IPS DF 6.9 (cell line): ENCODE measurements at regions not wholly inside any gene's neighbourhood (a gene's known extent, or its start where the extent isn't known, plus 50 kb on each side); places are given as distances from the start of the nearest gene placed in this dataset.
"Not testable (repeated sequence)": the region's sequence is repeated elsewhere in the genome, so short reads cannot be mapped to it uniquely, and the experiment has no call there.

Experiments used
- DNase-seq: peaks from one replicate; pipeline ENCODE4 v3.0.0-alpha.2; 2013; ENCODE audit warnings: low read depth, low spot score
- H3K27ac ChIP-seq: one replicate; pipeline ENCODE4 v1.5.1; 2013; ENCODE audit warnings: low read length, control low read depth
- H3K27me3 ChIP-seq: 2 replicates; pipeline ENCODE4 v1.6.1; 2013; ENCODE audit warnings: mild to moderate bottlenecking, low read length; ENCODE audit not compliant: control insufficient read depth, insufficient read depth
- H3K36me3 ChIP-seq: 2 replicates; pipeline ENCODE4 v1.6.1; 2013; ENCODE audit warnings: low read length; ENCODE audit not compliant: control insufficient read depth, insufficient read depth
- H3K4me1 ChIP-seq: 2 replicates; pipeline ENCODE4 v1.6.1; 2013; ENCODE audit warnings: low read length; ENCODE audit not compliant: control insufficient read depth, insufficient read depth
- H3K4me3 ChIP-seq: 2 replicates; pipeline ENCODE4 v1.5.1; 2013; ENCODE audit warnings: mild to moderate bottlenecking, low read length
- H3K9me3 ChIP-seq: 2 replicates; pipeline ENCODE4 v1.6.1; 2013; ENCODE audit warnings: low read length, inconsistent platforms; ENCODE audit not compliant: control insufficient read depth, insufficient read depth
- WGBS: extraction: QIAGEN DNeasy Blood & Tissue Kit; methylation state at CpG from one replicate; pipeline ENCODE4 v1.1.7; 2013; ENCODE audit warnings: mixed read lengths, missing lambda C conversion rate; ENCODE audit not compliant: insufficient read length, insufficient coverage; 5-methylcytosine and 5-hydroxymethylcytosine counted together

DNA sequence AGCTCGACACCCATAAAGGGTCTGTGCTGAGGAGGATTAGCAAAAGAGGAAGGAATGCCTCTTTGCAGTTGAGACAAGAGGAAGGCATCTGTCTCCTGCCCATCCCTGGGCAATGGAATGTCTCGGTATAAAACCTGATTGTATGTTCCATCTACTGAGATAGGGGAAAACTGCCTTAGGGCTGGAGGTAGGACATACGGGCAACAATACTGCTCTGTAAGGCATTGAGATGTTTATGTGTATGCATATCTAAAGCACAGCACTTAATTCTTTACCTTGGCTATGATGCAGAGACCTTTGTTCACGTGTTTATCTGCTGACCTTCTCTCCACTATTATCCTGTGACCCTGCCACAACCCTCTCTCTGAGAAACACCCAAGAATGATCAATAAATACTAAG, 210.7 kb downstream of the POTED start:
- H3K36me3 ChIP-seq, H3K9me3 ChIP-seq, H3K27ac ChIP-seq, DNase-seq, H3K4me3 ChIP-seq, H3K27me3 ChIP-seq, H3K4me1 ChIP-seq: not testable (repeated sequence)
- WGBS = no CpG with 5 or more reads among the region's 4 CpGs

DNA sequence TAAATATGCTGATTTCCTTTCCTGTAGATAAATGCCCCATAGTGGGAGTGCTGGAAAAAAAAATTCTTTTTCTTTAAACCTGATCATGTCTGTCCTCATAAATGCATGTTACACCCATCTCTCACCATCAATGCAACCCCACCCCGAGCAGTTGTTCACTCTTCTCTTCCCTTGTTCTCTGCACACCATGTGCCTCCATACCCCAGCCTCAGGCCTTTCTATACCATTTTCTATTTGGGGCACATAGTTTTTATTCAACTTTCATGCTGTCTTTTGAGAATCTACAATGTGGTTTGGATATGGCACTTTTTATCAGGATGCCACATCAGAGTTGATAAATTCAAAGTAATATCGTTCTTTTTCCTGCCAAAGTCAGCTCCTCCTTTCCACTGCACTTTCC, 202.6 kb downstream of the POTED start:
- not testable (repeated sequence) for H3K9me3 ChIP-seq, H3K27me3 ChIP-seq, DNase-seq, H3K4me1 ChIP-seq, H3K36me3 ChIP-seq, H3K4me3 ChIP-seq, H3K27ac ChIP-seq
- WGBS = no CpG with 5 or more reads among the region's 2 CpGs

DNA sequence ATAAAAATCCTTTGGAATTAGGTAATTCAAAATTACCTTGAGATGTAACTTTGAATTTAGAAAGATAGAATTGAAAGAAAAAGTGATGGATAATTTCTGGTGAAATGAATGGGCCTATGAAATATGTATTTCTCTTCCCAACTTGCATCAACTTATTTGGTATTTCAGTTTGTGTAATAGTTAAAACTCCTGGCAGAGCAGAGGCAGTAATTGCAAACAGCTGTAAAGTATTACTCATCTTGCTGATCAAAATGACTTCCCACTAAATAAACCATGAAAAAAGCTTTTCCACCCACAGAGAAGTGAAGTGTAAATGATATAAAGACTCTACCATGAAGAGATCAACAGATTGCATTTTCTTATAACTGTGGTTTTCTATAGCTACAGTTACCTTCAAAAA, 201.0 kb downstream of the POTED start:
- not testable (repeated sequence) for H3K4me1 ChIP-seq, DNase-seq, H3K27ac ChIP-seq, H3K27me3 ChIP-seq, H3K4me3 ChIP-seq, H3K36me3 ChIP-seq, H3K9me3 ChIP-seq

DNA sequence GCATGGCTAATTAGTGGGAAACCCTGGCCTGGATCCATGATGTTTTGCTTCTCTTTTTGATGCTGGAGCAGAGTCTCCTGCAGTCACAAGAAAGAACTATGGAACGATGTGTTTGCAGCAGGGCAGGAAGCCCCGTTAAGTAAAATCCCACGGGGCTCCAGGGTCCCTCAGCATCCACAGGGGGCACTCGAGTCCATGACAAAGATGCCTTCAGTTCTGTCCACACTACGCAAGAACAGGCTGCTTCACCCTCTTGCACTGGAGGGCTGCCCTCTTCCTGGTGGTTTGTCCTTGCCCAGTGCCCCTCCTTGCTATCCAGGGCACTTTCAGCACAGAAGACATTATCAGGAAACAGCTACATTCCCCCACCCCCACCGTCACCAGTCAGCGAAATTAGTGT, 196.9 kb downstream of the POTED start:
- WGBS = no CpG with 5 or more reads among the region's 7 CpGs
- H3K4me3 ChIP-seq, H3K9me3 ChIP-seq, DNase-seq, H3K27me3 ChIP-seq, H3K4me1 ChIP-seq, H3K36me3 ChIP-seq, H3K27ac ChIP-seq: not testable (repeated sequence)

DNA sequence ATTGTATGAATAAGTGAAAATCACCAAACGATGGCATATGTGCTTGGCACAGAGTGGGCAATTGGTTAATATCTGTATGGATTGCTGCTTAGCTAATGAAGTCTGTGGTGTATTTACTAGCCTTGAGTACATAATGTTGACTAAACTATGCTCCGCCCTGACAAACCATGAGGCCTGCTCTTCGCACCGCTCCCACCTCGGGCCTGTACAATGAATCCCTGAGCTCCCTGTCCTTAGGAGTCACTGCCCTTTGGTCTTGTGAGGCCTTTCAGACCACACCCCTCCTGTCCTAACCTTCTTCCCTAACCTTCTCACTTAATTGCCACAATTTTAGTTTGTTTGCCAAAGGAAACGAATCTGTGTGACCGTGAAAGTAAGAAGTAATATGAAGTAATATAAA, 193.2 kb downstream of the POTED start:
- not testable (repeated sequence) for DNase-seq, H3K9me3 ChIP-seq, H3K36me3 ChIP-seq, H3K4me3 ChIP-seq, H3K27me3 ChIP-seq, H3K27ac ChIP-seq, H3K4me1 ChIP-seq
- 100% methylated on average over 2 of the region's 7 CpGs for WGBS
